CD4-positive, alpha-beta T cell (primary cell): ENCODE measurements at regions not wholly inside any gene's neighbourhood (a gene's known extent, or its start where the extent isn't known, plus 50 kb on each side); places are given as distances from the start of the nearest gene placed in this dataset.
"Not testable (repeated sequence)": the region's sequence is repeated elsewhere in the genome, so short reads cannot be mapped to it uniquely, and the experiment has no call there.

ENCODE experiments used
- ATAC-seq: fragments of 200-7000 bp; cut with Tn5 transposase; one replicate; pipeline ENCODE4 v1.10.0; 2022; ENCODE audit warnings: mild to moderate bottlenecking; ENCODE audit not compliant: poor library complexity
- CTCF ChIA-PET: fragments of 350-600 bp; sonication (Branson Sonifier 250); formaldehyde crosslinking; loops from one replicate; lab custom pipeline; 2021; ENCODE audit warnings: antibody characterized with exemption, inconsistent platforms; lab: Charles Lee
- POLR2A ChIA-PET: fragments of 350-600 bp; sonication (Branson Sonifier 250); formaldehyde crosslinking; loops from one replicate; lab custom pipeline; 2021; ENCODE audit warnings: antibody characterized with exemption, inconsistent platforms; lab: Charles Lee
- DNase-seq, 14 experiments: peaks; one replicate each; pipeline ENCODE4 v3.0.0-alpha.2; 2013 to 2020; ENCODE audit warnings: mixed read lengths in 2 of 14
- H3K27ac ChIP-seq, 2 donors: one replicate each; pipeline versions ENCODE4 v1.5.1 to v1.7.0; 2013; ENCODE audit warnings: low read length in 2 of 2, low read depth in 1 of 2, mild to moderate bottlenecking in 1 of 2
- H3K27me3 ChIP-seq, 2 experiments: 1 replicate in 1 of 2; 2 replicates in 1 of 2; pipeline versions ENCODE4 v1.6.1 to v1.7.0; 2013; ENCODE audit warnings: low read length in 2 of 2, control low read depth in 1 of 2, mild to moderate bottlenecking in 1 of 2, moderate library complexity in 1 of 2; ENCODE audit not compliant: insufficient read depth in 2 of 2, control insufficient read depth in 1 of 2
- H3K36me3 ChIP-seq: one replicate; pipeline ENCODE4 v1.6.1; 2013; ENCODE audit warnings: low read length, control low read depth; ENCODE audit not compliant: insufficient read depth
- H3K4me1 ChIP-seq: one replicate; pipeline ENCODE4 v1.6.1; 2013; ENCODE audit warnings: low read length, control low read depth; ENCODE audit not compliant: insufficient read depth
- H3K4me3 ChIP-seq: one replicate; pipeline ENCODE4 v1.5.1; 2013; ENCODE audit warnings: mild to moderate bottlenecking, low read length, moderate library complexity
- H3K9me3 ChIP-seq, 2 experiments: 1 replicate in 1 of 2; 2 replicates in 1 of 2; pipeline versions ENCODE4 v1.6.1 to v1.7.0; 2013; ENCODE audit warnings: low read length in 2 of 2, mild to moderate bottlenecking in 2 of 2, control low read depth in 1 of 2, moderate library complexity in 1 of 2; ENCODE audit not compliant: control insufficient read depth in 1 of 2, insufficient read depth in 1 of 2
- H3K27ac Mint-ChIP-seq: one replicate; pipeline ENCODE4 v1.8.0; 2020; ENCODE audit warnings: mixed read lengths
- H3K27me3 Mint-ChIP-seq: one replicate; pipeline ENCODE4 v1.8.0; 2021; ENCODE audit warnings: mixed read lengths
- H3K36me3 Mint-ChIP-seq: one replicate; pipeline ENCODE4 v1.8.0; 2021; ENCODE audit warnings: low read depth, mixed read lengths
- H3K4me1 Mint-ChIP-seq: one replicate; pipeline ENCODE4 v1.8.0; 2021; ENCODE audit warnings: low read depth, mixed read lengths
- H3K4me3 Mint-ChIP-seq: one replicate; pipeline ENCODE4 v1.8.0; 2020; ENCODE audit warnings: mild to moderate bottlenecking, mixed read lengths
- H3K9me3 Mint-ChIP-seq: one replicate; pipeline ENCODE4 v1.8.0; 2020; ENCODE audit warnings: mixed read lengths
- CTCF ChIP-seq: fragments of 200-600 bp; IDR thresholded peaks from one replicate; pipeline ENCODE4 v1.8.0; 2022; ENCODE audit warnings: antibody characterized with exemption, mild to moderate bottlenecking
- intact Hi-C, 2 experiments: fragments of 100-400 bp; cut with DNase I in 1 of 2; cut with micrococcal nuclease in 1 of 2; formaldehyde crosslinking; loops; one replicate each; pipeline versions ENCODE4 v1.15.1 to v1.9.0; 2023 to 2025; cut with DNase I, micrococcal nuclease

GRCh38 chr3:171982828-171983227, 56.5 kb upstream of the FNDC3B start:
- Mint-ChIP-seq H3K27me3 (no peaks in the 10 kb centered on the region), H3K27ac (no peak overlapping the region), H3K9me3 (no peaks in the 10 kb centered on the region), H3K4me3 (no peak overlapping the region), H3K4me1 (peaks cover 8% of the 10 kb centered on the region), H3K36me3 (no peaks in the 10 kb centered on the region)
- no peak overlapping the region for H3K4me3 ChIP-seq
- H3K9me3 ChIP-seq = no peaks in the 10 kb centered on the region
- H3K36me3 ChIP-seq = no peaks in the 10 kb centered on the region
- intact Hi-C loops = no loop called here
- no peaks in the 10 kb centered on the region for H3K27me3 ChIP-seq
- DNase-seq (no peak), ATAC-seq (no peak)
- no peaks in the 10 kb centered on the region for H3K4me1 ChIP-seq
- H3K27ac ChIP-seq = no peak overlapping the region
- POLR2A ChIA-PET = no interaction called here
- CTCF ChIA-PET = interaction anchor here (0.7 kb wide), 1 partner anchor 35 kb away, joined by 3 read pairs; no protein-coding TSS in a partner anchor
- no peak for TF ChIP-seq CTCF

GRCh38 chr3:171983685-171984084, 55.7 kb upstream of the FNDC3B start:
- H3K27me3 Mint-ChIP-seq, POLR2A ChIA-PET, ATAC-seq, H3K4me3 ChIP-seq, H3K4me3 Mint-ChIP-seq, H3K36me3 ChIP-seq, H3K9me3 Mint-ChIP-seq, H3K27ac Mint-ChIP-seq, H3K4me1 ChIP-seq, H3K27ac ChIP-seq, H3K36me3 Mint-ChIP-seq, H3K27me3 ChIP-seq, H3K4me1 Mint-ChIP-seq, intact Hi-C loops, H3K9me3 ChIP-seq, DNase-seq, CTCF ChIA-PET: not testable (repeated sequence)

DNA sequence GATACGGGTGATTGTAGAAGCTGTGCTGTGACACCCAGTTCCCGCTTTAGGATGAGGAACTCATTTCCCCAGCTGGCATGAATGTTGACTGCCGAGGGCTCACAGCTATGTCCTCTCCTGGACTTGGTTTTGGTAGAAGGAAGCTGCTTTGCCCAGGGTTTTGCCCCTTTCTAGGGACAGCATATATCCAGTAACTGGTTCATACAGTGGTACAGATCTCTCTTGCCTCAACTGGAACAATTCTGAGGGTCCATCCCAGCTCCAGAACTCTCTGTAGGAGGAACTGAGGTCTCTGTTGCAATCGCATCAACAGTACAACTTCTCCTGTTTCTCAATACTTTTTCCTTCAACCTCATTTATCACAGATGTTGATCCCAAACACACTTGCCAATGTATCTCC, 54.5 kb upstream of the FNDC3B start:
- Mint-ChIP-seq H3K4me3 (no peak overlapping the region), H3K9me3 (no peaks in the 10 kb centered on the region), H3K36me3 (no peaks in the 10 kb centered on the region), H3K4me1 (peaks cover 8% of the 10 kb centered on the region), H3K27ac (no peak overlapping the region), H3K27me3 (no peaks in the 10 kb centered on the region)
- Histone ChIP-seq H3K4me3 (no peak overlapping the region), H3K9me3 (no peaks in the 10 kb centered on the region), H3K36me3 (no peaks in the 10 kb centered on the region), H3K4me1 (no peaks in the 10 kb centered on the region), H3K27me3 (no peaks in the 10 kb centered on the region), H3K27ac (no peak overlapping the region)
- no peak for TF ChIP-seq CTCF
- intact Hi-C loops = no loop called here
- DNase-seq = peak in 2 of 14 experiments; percentile 38 to 40
- ChIA-PET CTCF (interaction anchor here (1.5 kb wide), 1 partner anchor 10 kb away, joined by 4 read pairs; no protein-coding TSS in a partner anchor), POLR2A (no interaction called here)
- no peak for ATAC-seq

- DNase-seq (peak in 3 of 14 experiments; percentile 11 to 34 (median 28)), ATAC-seq (no peak)
- Mint-ChIP-seq H3K4me1 (peaks cover 4% of the 10 kb centered on the region), H3K36me3 (no peaks in the 10 kb centered on the region), H3K4me3 (no peak overlapping the region), H3K27ac (no peak overlapping the region), H3K27me3 (peaks cover 11% of the 10 kb centered on the region), H3K9me3 (no peaks in the 10 kb centered on the region)
- CTCF ChIA-PET = interaction anchor here (1.5 kb wide), 1 partner anchor 9 kb away, joined by 4 read pairs; no protein-coding TSS in a partner anchor
- Histone ChIP-seq H3K4me1 (no peaks in the 10 kb centered on the region), H3K9me3 (no peaks in the 10 kb centered on the region), H3K4me3 (no peak overlapping the region), H3K27ac (no peak overlapping the region), H3K27me3 (no peaks in the 10 kb centered on the region), H3K36me3 (no peaks in the 10 kb centered on the region)
- POLR2A ChIA-PET = no interaction called here
- intact Hi-C loops = no loop called here
- TF ChIP-seq CTCF = no peak
Measured at GRCh38 chr3:171986176-171986575, 53.2 kb upstream of the FNDC3B start.
